HG03066 (cell line): ENCODE measurements at regions not wholly inside any gene's neighbourhood (a gene's known extent, or its start where the extent isn't known, plus 50 kb on each side); places are given as distances from the start of the nearest gene placed in this dataset.
"Not testable (repeated sequence)": the region's sequence is repeated elsewhere in the genome, so short reads cannot be mapped to it uniquely, and the experiment has no call there.

Source experiments
- ATAC-seq: cut with Tn5 transposase; IDR thresholded peaks from one replicate; pipeline ENCODE4 v1.9.1; 2021; ENCODE audit warnings: low read depth; ENCODE audit not compliant: unreplicated experiment

DNA sequence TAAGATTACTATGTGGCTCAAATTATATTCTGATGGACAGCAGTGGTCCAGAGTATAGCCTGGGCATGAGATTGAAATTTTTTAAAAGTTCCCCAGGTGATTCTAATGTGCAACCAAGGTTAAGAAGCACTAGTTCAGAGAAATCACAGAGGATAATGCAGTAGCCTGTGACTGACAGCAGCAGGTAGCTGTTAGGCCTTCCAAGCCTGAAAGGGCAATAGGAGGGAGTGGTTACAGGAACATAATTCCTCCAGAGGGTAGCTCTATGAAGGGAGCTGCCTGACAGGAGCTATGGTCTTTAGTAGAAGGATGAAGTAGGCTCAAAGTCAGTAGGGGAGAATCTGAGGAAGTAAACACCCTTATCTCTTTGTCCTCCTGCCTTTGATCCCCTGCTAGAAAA lies 342.9 kb upstream of the PPP2R3A start:
- no peak for ATAC-seq

DNA sequence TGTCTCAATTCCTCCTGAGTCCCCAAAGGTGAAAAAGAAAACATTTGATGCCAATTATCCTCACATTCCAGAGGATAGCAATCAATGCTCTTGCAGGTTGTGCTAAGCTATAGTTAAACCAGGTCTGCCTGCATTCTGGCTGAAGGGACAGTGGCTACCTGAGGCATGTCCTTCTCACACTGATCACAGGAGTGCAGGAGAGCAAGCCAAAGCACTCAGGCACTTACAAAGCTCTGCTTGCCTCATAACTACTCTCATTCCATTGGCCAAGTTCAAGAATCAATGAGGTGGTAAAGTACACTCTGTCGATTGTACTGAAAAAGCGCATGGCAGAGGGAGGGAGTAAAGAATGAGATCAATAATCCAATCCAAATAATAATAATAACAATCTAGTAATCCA lies 342.0 kb upstream of the PPP2R3A start:
- no peak for ATAC-seq

DNA sequence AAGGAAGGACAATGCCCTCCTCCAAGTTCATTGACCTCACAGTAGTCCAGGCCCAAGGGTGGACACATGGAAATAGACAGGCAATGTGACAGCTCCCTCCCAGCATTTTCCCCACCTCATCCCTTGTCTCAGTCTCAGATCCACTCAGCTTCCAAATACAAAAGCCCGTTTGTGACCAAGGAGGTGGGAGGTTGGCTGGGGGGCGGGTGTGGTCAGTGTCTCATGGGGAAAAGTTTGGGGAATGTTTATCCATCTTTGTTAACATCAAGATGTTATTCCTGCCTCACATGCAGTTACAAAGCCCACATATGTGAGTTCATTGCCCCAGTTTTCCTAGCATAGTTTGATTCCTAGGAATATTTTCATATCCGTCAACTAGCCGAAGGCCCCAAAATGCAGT lies 338.5 kb upstream of the PPP2R3A start:
- ATAC-seq = no peak

DNA sequence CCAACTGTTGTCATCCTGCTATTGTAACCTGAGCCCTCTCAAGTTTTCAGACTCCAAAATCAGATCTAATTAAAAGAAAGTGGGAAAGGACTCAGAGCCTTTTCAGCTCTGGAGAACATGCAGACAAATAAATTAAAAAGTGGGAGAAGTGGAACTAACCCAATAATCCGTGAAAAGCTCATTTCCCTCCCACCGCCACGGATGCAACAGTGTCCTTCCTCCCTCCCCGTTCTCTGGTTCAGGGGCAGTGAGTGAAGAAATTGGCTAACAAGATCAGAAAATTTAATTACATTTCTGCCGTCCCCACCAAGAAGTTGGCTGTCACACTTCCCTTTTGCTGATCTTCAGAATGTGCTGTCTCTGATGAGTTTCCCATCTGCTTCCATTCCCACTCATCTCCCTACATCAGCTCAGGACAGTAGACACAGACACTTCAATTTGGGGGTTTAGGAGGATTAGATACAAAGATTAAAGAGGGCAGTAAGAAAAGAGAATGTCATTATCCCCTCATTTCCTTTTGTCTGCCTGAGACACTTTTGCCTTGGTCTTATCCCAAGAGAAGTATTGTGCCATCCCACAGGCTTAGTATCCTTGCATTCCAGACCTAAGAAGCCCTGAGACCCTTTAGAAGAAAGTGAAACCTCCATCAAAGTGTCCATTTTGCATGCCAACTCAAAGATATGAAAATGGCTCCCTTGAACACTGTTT lies 335.7 kb upstream of the PPP2R3A start:
- ATAC-seq = no peak

DNA sequence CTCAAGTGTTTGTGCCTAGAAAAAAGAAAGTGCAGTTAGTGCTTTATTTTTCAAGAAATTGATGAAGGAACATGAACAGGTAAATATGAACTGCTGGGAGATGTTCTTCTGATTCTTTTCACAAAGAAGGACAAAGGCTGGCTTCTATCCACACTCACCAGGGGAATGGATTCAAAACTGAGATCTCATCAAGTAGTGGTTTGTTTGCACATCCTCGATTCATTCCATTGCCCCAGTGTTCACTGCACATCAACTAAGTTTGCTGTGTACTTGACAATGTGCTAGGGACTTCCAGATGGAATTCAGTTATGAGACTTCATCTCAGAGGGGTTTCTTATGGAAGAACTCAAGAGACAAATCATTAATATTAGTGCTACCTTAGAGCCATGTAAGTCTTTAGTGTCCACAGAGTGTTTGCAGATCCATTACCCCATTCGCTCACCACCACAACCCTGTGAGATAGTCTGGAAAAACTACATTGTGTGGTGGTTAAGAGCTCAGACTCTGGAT lies 332.9 kb upstream of the PPP2R3A start:
- ATAC-seq = no peak

DNA sequence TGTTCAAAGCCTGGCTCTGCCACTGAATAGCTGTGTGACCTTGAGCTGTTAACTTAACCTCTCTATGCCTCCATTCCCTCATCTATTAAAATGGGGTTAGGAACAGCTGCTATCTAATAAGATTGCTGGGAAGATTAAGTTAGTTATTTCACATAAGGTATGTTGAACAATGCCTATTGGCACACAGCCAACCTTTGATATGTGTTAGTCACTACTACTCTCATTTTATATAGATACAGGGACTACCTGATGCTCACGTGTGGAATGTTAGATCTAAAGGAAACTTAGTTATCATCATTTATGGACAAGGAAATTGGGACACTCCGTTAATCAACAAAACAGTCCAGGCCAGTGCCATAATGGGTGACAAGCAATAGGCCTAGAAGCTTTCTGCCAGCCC lies 332.4 kb upstream of the PPP2R3A start:
- no peak for ATAC-seq

DNA sequence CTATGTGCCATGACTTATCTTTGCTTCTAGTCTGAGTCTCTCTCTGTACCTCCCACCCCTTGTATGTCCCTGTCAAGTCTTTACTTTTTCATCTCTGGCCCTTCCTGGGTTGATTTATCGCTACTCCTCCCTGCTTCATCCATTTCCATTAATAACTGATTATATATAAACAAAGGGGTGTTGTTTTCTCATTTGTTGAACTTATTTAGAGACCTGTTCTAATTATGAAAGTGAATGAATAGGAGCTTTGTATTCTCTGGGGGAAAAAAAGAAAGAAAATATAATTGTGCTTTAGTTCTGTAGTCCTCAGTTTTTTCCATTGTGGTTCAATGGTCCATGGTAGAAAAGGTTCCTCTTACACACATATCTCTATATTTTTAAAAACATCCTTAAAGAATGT lies 328.9 kb upstream of the PPP2R3A start:
- no peak for ATAC-seq

DNA sequence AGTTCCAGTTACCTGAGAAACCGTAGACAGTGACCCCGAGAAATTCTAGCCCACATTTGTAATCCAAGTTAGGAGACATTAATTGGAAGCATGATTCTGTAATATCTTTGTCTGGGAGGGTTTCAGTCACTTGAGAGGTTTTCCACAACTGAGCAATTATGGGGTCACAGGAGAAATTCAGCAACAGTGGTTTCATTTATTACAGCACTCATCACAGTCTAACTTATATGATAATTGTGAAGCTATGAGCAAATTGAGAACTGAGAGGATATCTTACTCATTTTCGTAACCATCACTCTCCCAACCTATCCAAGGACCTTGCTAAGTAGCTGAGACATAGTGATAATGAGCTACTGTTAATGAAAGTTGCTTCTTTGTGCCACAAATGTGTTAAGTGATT lies 328.5 kb upstream of the PPP2R3A start:
- no peak for ATAC-seq

DNA sequence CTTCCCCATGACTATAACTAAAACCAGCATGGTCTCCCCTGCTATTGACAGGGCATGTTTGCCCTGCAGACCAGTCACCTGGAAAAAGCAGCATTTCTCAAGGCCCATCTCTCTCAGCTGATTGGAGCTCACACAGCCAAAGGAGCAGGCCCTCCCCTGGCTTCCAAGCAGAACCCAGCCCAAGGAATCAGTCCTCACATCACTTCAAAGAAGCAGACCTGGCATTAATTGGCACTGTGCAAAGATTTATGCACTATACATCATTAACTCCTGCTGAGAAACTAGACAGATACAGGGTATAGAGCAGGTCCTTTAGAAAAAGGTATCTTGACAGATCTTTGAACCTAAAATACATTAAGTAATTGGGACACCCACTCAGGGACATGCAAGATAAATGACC lies 323.8 kb upstream of the PPP2R3A start:
- no peak for ATAC-seq

DNA sequence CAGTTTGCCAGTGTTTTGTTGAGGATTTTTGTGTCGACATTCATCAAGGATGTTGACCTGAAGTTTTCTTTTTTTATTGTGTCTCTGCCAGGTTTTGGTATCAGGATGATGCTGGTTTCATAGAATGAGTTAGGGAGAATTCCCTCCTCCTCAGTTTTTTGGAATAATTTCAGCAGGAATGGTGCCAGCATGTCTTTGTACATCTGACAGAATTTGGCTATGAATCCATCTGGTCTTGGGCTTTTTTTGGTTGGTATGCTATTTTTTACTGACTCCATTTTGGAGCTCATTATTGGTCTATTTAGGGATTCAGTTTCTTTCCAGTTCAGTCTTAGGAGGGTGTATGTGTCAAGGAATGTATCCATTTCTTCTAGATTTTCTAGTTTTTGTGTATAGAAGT lies 320.0 kb upstream of the PPP2R3A start:
- no peak for ATAC-seq

DNA sequence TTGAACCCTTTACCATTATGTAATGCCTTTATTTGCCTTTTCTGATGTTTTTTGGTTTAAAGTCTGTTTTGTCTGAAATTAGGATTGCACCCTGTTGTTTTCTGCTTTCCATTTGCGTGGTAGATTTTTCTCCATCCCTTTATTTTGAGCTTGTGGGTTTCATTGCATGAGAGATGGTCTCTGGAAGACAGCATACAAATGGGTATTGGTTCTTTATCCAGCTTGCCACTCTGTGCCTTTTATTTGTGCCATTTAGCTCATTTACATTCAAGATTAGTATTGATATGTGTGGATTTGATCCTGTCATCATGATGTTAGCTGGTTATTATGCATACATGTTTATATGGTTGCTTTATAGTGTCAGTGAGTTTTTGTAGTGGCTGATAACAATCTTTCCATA lies 318.7 kb upstream of the PPP2R3A start:
- no peak for ATAC-seq

DNA sequence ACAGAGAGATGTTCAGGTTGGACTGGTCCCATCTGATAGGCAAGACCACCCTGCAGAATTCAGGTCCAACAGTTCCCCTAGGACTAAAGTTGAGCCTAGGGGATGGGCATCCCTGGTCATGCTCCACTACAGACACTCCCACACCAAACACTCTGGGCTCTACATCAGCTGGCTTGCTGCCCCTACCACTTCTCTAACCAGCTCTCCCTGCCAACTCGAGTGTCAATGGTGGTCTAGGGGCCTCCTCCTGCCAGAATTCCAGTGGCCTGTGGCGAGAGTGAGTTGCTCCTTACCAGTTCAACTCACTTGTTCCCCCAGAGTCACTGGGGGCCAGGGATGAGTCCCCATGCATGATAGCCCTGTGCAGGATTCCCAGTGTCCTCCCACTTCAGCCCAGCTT lies 316.2 kb upstream of the PPP2R3A start:
- ATAC-seq = no peak

DNA sequence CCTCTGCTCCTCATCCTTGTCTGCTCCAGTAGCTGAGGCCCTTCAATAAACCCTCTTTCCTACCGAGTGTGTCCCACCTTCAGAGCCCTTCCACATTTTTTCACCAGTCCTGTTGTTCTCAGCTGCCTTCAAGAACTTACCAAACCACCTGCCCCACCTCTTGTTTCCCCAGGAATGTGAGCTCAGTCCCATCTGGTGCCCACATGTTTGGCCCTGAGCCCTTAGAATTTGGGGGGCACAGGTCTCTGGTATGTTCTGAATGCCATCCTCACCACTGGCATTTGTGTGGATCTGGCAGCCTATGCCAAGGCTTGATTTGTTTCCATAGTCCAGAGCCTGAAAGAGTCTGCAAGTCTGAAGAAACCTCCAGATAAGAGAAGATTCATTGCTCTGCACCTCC lies 315.2 kb upstream of the PPP2R3A start:
- ATAC-seq = no peak

DNA sequence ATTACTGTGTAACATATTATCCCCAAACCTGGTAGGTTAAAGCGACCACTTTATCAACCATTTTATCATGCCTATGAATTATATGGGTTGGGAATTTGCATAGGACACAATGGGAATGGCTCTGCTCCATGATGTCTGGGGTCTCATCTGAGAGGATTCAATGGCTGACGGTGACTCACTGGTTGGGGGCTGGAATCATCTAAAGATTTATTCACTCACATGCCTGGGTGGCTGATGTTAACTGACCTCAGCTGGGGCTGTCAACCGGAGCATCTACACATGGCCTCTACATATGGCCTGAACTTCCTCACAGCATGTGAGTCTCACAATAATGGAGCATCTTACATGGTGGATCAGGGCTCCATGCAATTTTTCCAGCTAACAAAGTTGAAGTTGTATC lies 313.1 kb upstream of the PPP2R3A start:
- no peak for ATAC-seq

DNA sequence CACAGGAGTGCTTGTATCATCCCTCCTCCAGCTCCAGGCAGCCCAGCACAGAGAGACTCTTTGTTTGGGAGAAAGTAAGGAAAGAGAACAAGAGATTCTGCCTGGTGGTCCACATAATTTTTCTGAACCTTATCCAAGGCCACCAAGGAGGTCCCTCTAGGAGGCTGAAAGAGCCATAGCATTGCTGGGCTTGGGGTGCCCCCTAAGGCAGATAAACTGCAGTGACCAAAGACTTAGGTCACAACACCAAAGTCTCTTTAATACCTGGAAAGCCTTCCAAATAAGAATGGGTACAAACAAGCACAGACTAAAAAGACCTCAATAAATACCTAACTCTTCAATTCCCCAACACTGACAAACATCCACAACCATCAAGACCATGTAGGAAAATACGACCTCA lies 310.2 kb upstream of the PPP2R3A start:
- no peak for ATAC-seq

DNA sequence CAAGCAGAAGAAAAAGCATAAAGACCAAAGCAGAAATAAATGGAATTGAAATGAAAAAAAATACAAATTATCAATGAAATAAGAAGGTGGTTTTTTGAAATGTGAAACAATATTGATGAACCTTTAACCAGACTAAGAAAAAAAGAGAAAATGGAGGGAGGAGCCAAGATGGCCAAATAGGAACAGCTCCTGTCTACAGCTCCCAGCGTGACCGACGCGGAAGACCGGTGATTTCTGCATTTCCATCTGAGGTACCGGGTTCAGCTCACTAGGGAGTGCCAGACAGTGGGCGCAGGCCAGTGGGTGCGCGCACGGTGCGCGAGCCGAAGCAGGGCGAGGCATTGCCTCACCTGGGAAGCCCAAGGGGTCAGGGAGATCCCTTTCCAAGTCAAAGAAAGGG lies 307.1 kb upstream of the PPP2R3A start:
- ATAC-seq = not testable (repeated sequence)

DNA sequence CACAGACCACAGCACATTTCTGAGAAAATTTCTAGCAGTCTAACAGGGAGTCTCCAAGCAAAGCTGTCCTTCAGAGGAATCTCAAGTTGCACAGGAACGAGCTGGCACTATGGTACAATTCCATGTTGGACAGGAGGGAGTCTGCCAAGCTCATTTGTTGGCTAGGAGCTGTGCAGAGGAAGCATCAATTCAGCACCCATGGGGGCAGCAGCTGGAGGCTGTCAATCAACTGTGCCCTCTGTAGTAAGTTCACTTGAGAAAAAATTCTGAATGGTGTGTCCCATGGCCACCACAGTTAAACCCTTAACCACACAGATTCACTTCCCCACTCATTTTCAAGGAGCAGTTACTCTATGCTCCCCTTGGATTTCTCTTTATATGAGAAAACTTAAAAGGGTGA lies 298.5 kb upstream of the PPP2R3A start:
- ATAC-seq = no peak

DNA sequence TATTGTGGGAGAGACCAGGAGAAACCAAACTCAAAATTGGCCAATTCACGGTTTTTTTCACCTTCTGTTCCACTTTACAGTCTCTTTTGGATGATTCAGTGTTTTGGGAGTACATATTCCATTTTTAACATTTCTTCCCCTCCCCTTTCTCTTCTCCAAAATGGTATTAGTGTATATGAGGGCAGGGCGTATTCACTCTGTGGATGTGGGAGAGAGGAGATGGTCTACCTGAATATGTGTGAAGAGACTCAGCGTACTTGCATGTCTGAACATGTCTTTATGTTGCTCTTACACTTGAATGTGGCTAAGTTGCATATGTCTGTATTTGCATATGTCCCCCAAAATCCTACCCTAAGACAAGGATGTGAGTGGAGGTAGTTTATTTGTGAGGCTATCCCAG lies 291.0 kb upstream of the PPP2R3A start:
- no peak for ATAC-seq

DNA sequence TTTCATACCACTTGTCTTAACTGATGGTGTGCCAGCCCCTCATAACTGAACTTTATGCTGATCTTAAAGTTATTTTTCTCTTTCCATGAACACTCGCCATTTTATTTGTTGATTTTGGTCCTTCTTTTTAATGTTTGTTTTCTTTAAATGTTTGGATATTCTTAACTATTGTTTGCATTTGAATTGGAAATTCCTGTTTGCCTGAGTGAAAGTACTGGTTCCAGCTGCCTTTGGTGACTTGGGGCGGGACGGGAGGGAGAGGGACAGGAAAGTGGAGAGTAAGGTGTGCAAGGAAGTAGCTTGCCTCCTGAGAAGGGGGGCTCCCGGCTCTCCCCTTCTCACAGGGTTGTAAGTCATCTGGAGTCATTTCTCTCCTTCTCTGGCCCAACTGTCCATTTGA lies 287.1 kb upstream of the PPP2R3A start:
- no peak for ATAC-seq

DNA sequence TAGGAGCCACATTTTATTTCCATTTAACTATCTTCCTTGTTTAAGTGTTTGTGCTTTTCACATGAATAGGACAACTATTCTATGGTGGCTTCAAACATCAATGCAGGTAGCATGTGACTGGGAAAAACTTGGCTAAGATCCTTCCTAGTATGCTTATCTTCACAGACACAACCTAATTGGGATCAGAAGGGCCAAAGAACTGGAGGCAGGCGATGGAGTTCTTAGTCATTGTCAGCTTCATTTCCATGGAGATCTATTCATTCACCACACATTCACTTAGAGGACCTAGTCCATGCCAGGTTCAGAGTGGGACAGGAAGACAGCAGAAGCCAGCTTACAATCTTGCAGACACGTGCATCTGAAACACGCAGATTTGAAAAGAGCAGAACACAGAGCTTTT lies 277.5 kb upstream of the PPP2R3A start:
- no peak for ATAC-seq

DNA sequence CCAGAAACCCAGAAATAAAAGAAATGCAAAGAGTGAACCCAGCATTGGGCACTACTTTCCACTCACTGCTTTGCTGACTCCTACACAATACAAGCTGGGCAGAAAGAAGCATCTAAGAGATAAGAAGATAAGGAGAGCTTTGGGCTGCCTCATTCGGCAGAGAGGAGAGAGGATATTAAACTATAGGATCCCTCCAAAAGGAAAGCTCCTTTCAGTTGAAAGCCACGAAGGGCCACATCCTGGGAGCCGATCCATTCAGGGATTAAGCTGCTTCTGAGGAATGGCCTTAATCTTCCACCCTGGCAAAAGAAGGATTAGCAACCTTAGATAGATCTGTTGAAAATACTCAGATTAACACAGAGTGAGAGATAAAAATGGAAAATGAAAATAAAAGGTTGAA lies 274.9 kb upstream of the PPP2R3A start:
- ATAC-seq = no peak

DNA sequence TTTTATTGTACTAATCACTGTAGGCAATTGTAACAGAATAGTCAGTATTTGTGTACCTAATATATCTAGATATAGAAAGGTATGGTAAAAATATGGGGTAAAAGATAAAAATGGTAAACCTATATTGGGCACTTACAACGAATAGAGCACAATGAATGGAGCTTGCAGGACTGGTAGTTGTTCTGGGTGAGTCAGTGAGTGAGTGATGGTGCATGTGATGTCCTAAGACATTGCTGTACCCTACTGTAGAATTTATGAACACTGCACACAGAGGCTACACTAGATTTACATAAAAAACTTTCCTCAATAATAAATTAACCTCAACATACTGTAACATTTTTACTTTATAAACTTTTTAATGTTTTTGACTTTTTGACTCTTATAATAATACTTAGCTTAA lies 274.3 kb upstream of the PPP2R3A start:
- no peak for ATAC-seq

DNA sequence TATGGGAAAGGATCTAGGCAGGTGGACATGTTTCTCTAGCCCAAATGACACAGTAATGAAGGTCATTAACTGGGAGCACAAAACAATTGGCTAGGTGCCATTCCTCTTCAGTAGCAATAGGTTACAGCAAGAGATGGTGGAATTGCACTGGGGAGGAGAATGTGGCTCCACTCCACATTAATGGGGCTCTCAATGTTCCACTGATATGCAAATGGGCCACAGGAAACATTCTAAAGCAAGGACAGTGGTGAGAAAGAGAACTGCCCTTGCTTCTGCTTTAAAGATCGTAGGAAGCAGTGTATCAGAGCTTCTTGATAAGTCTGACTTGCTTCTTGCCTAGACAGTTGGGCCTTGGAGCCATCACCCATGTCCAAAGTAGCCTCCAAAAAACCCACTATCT lies 271.4 kb upstream of the PPP2R3A start:
- ATAC-seq = no peak
